K562 (cell line): ENCODE measurements at regions not wholly inside any gene's neighbourhood (a gene's known extent, or its start where the extent isn't known, plus 50 kb on each side); places are given as distances from the start of the nearest gene placed in this dataset.

Experiments
- CC2D1A ChIP-seq: fragments of 450-650 bp; IDR thresholded peaks from 2 replicates; pipeline ENCODE4 v1.6.1; 2017; ENCODE audit warnings: mild to moderate bottlenecking
- CHD4 ChIP-seq: fragments of 200-600 bp; sonication (generic); IDR thresholded peaks from 3 replicates; pipeline ENCODE4 v1.6.1; 2012; ENCODE audit warnings: low read depth, mild to moderate bottlenecking, mixed read lengths, low read length, inconsistent platforms; ENCODE audit not compliant: insufficient read depth, insufficient replicate concordance, poor library complexity, severe bottlenecking
- EP400 ChIP-seq: fragments of 450-650 bp; IDR thresholded peaks from 2 replicates; pipeline ENCODE4 v1.6.1; 2017; ENCODE audit warnings: antibody characterized with exemption, mild to moderate bottlenecking, moderate library complexity
- GATAD2B ChIP-seq: fragments of 450-650 bp; IDR thresholded peaks from 2 replicates; pipeline ENCODE4 v1.6.1; 2017; ENCODE audit warnings: mild to moderate bottlenecking, borderline replicate concordance
- MBD2 ChIP-seq: sonication (generic); IDR thresholded peaks from 2 replicates; pipeline ENCODE4 v1.6.1; 2016; ENCODE audit warnings: low read depth, borderline replicate concordance
- MCM5 ChIP-seq: fragments of 450-650 bp; IDR thresholded peaks from 2 replicates; pipeline ENCODE4 v1.6.1; 2016; ENCODE audit warnings: low read depth
- MXD1 ChIP-seq: fragments of 250-450 bp; sonication (Bioruptor Pico); IDR thresholded peaks from 2 replicates; pipeline ENCODE4 v1.8.0; 2021; ENCODE audit warnings: borderline replicate concordance, mild to moderate bottlenecking, moderate library complexity; ENCODE audit not compliant: poor library complexity, severe bottlenecking
- POLR2AphosphoS2 ChIP-seq: IDR thresholded peaks from 2 replicates; pipeline ENCODE4 v1.6.1; 2012; ENCODE audit warnings: low read length, improper control_type of control experiment
- POLR3G ChIP-seq: IDR thresholded peaks from 2 replicates; pipeline ENCODE4 v1.6.1; 2011; ENCODE audit not compliant: insufficient read length, insufficient replicate concordance; ENCODE audit errors: extremely low read depth
- SLC30A9 ChIP-seq: fragments of 250-450 bp; sonication (Bioruptor Pico); IDR thresholded peaks from 2 replicates; pipeline ENCODE4 v1.8.0; 2022; ENCODE audit warnings: mild to moderate bottlenecking, moderate library complexity
- SP1 ChIP-seq: sonication (generic); formaldehyde crosslinking; IDR thresholded peaks from 2 replicates; pipeline ENCODE4 v1.8.1; 2022; ENCODE audit warnings: mild to moderate bottlenecking, missing genetic modification reagents
- TAF9B ChIP-seq: fragments of 450-650 bp; IDR thresholded peaks from 2 replicates; pipeline ENCODE4 v1.6.1; 2018; ENCODE audit warnings: mild to moderate bottlenecking; ENCODE audit not compliant: partially characterized antibody
- YY1 ChIP-seq, 3 experiments: IDR thresholded peaks; 2 replicates each; pipeline ENCODE4 v1.6.1; 2011; ENCODE audit warnings: low read length in 2 of 3, mild to moderate bottlenecking in 2 of 3, moderate library complexity in 2 of 3, borderline replicate concordance in 1 of 3, control low read depth in 1 of 3, low read depth in 1 of 3; ENCODE audit not compliant: insufficient read depth in 3 of 3, insufficient replicate concordance in 2 of 3, control insufficient read depth in 1 of 3, insufficient read length in 1 of 3; ENCODE audit errors: extremely low read depth in 1 of 3
- ZC3H8 ChIP-seq: fragments of 450-650 bp; IDR thresholded peaks from 2 replicates; pipeline ENCODE4 v1.6.1; 2017
- ZHX1 ChIP-seq: fragments of 150-350 bp; conservative IDR thresholded peaks from 2 replicates; pipeline ENCODE4 v1.6.1; 2014; ENCODE audit warnings: low read length
- ZNF347 ChIP-seq: fragments of 450-650 bp; formaldehyde crosslinking; IDR thresholded peaks from 2 replicates; pipeline ENCODE4 v1.4.0; 2020; ENCODE audit warnings: low read depth, mild to moderate bottlenecking, moderate library complexity
- ZNF584 ChIP-seq: fragments of 200-800 bp; sonication (Bioruptor generic); IDR thresholded peaks from 2 replicates; pipeline ENCODE4 v1.6.1; 2016; ENCODE audit warnings: low read depth, mild to moderate bottlenecking, missing genetic modification characterization, missing compliant biosample characterization
- TF ChIP-seq, protein P1 (sequence below): fragments of 450-650 bp; IDR thresholded peaks from 2 replicates; pipeline ENCODE4 v1.6.1; 2018; ENCODE audit warnings: mild to moderate bottlenecking, low read depth; ENCODE audit not compliant: partially characterized antibody
- TF ChIP-seq, protein P2 (sequence below): sonication (generic); formaldehyde crosslinking; IDR thresholded peaks from 2 replicates; pipeline ENCODE4 v1.8.0; 2022; ENCODE audit warnings: missing genetic modification reagents, mild to moderate bottlenecking, borderline replicate concordance

DNA sequence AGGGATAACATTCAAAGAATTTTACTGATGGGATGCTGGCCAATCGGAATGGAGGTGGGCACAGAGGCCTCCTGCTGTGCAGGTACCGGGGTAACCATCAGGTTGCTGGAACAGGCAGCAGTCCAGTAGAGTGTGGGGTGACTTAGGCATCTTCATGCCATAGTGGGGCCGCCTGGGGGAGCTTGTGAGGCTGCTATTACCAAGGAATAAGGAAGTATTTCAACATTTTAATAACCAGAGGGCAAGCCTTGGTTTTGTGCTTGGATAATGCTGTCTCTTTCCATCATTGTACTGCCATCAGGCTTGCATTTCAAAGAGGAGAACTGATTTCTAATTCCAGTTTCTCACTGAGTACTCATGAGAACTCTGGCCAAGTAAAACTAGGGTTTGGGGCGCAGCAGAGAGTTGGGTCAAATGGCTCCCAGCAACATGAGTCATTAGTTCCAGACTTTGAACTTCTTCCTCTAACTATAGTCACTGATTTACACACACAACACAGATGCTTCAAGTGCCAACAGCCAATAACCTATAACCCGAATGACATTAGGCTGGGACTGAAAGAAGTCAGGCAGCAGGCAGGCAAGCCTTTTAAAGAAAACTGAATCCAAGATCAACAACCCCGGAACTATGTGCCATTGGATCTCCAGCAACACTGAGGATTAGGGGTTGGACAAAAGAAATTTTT is 56.1 kb upstream of the FHL2 start (continued):
- TF ChIP-seq MCM5: no peak
- TF ChIP-seq, protein P1, sequence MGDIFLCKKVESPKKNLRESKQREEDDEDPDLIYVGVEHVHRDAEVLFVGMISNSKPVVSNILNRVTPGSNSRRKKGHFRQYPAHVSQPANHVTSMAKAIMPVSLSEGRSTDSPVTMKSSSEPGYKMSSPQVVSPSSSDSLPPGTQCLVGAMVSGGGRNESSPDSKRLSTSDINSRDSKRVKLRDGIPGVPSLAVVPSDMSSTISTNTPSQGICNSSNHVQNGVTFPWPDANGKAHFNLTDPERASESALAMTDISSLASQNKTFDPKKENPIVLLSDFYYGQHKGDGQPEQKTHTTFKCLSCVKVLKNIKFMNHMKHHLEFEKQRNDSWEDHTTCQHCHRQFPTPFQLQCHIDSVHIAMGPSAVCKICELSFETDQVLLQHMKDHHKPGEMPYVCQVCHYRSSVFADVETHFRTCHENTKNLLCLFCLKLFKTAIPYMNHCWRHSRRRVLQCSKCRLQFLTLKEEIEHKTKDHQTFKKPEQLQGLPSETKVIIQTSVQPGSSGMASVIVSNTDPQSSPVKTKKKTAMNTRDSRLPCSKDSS: no peak
- TF ChIP-seq YY1 (IDR thresholded peaks at IDR 0.05; ENCODE audit: borderline replicate concordance in 1 of 3, control insufficient read depth in 1 of 3, extremely low read depth in 1 of 3, insufficient read depth in 3 of 3, insufficient read length in 1 of 3, insufficient replicate concordance in 2 of 3, low read depth in 1 of 3, low read length in 2 of 3): no peak
- TF ChIP-seq EP400: no peak
- TF ChIP-seq SLC30A9 (CRISPR knock-in tag): no peak
- TF ChIP-seq ZC3H8: no peak
- no peak for TF ChIP-seq SP1 (CRISPR knock-in tag)
- TF ChIP-seq, protein P2, sequence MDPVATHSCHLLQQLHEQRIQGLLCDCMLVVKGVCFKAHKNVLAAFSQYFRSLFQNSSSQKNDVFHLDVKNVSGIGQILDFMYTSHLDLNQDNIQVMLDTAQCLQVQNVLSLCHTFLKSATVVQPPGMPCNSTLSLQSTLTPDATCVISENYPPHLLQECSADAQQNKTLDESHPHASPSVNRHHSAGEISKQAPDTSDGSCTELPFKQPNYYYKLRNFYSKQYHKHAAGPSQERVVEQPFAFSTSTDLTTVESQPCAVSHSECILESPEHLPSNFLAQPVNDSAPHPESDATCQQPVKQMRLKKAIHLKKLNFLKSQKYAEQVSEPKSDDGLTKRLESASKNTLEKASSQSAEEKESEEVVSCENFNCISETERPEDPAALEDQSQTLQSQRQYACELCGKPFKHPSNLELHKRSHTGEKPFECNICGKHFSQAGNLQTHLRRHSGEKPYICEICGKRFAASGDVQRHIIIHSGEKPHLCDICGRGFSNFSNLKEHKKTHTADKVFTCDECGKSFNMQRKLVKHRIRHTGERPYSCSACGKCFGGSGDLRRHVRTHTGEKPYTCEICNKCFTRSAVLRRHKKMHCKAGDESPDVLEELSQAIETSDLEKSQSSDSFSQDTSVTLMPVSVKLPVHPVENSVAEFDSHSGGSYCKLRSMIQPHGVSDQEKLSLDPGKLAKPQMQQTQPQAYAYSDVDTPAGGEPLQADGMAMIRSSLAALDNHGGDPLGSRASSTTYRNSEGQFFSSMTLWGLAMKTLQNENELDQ (CRISPR knock-in tag): no peak
- TF ChIP-seq CHD4: no peak
- no peak for TF ChIP-seq CC2D1A
- TF ChIP-seq ZNF347: no peak
- TF ChIP-seq POLR3G: no peak
- TF ChIP-seq MXD1 (CRISPR knock-in tag): no peak
- TF ChIP-seq MBD2: no peak
- peak; percentile 92 for TF ChIP-seq ZNF584 (CRISPR knock-in tag)
- TF ChIP-seq TAF9B: no peak
- TF ChIP-seq POLR2AphosphoS2: no peak
- no peak for TF ChIP-seq ZHX1
- no peak for TF ChIP-seq GATAD2B
